ENCODE measurements at regions not wholly inside any gene's neighbourhood (a gene's known extent, or its start where the extent isn't known, plus 50 kb on each side); places are given as distances from the start of the nearest gene placed in this dataset.

- H3K4me3 ChIP-seq = no peak overlapping the region
- intact Hi-C loops (cut with DNase I; ENCODE audit: low total_unique reads) (no loop called here), in situ Hi-C loops (cut with MboI; ENCODE audit: low pct_ligation_motif_present in 1 of 4, low pct_unique_long_range_greater_than_20kb in 1 of 4, low sequenced_read_pairs in 3 of 4) (no loop called here)
- no peaks in the 10 kb centered on the region for H3K4me1 ChIP-seq
- H3K36me3 ChIP-seq = no peaks in the 10 kb centered on the region
- DNase-seq = no peak
- no peaks in the 10 kb centered on the region for H3K9me3 ChIP-seq
- no peak for TF ChIP-seq CTCF (IDR thresholded peaks at IDR 0.05)
- no peak for TF ChIP-seq POLR2AphosphoS5 (IDR thresholded peaks at IDR 0.05)
- no peak for TF ChIP-seq EP300 (IDR thresholded peaks at IDR 0.05; ENCODE audit: low read depth)
- no peak for TF ChIP-seq POLR2A (IDR thresholded peaks at IDR 0.05)
- no peaks in the 10 kb centered on the region for H3K27me3 ChIP-seq
- no peak overlapping the region for H3K27ac ChIP-seq
Measured at GRCh38 chr6:135647521-135647920, 150.0 kb upstream of the AHI1 start.

- Histone ChIP-seq H3K36me3 (no peaks in the 10 kb centered on the region), H3K4me1 (no peaks in the 10 kb centered on the region), H3K27ac (no peak overlapping the region), H3K27me3 (no peaks in the 10 kb centered on the region), H3K9me3 (peaks cover 4 to 6% of the 10 kb centered on the region in 2 donors), H3K4me3 (no peak overlapping the region)
- TF ChIP-seq POLR2A (IDR thresholded peaks at IDR 0.05) (no peak), POLR2AphosphoS5 (IDR thresholded peaks at IDR 0.05) (no peak), EP300 (IDR thresholded peaks at IDR 0.05; ENCODE audit: low read depth) (no peak), CTCF (IDR thresholded peaks at IDR 0.05) (no peak)
- in situ Hi-C loops (cut with MboI; ENCODE audit: low pct_ligation_motif_present in 1 of 4, low pct_unique_long_range_greater_than_20kb in 1 of 4, low sequenced_read_pairs in 3 of 4) (no loop called here), intact Hi-C loops (cut with DNase I; ENCODE audit: low total_unique reads) (no loop called here)
- WGBS, 2 donors (ENCODE audit: low coverage in 1 of 2) = 61 to 78% methylated on average over 2 to 7 of the region's 7 CpGs
- no peak for DNase-seq
Measured at GRCh38 chr6:135651964-135652755, 154.6 kb upstream of the AHI1 start.

- no peak for DNase-seq
- in situ Hi-C loops (cut with MboI; ENCODE audit: low pct_ligation_motif_present in 1 of 4, low pct_unique_long_range_greater_than_20kb in 1 of 4, low sequenced_read_pairs in 3 of 4) (no loop called here), intact Hi-C loops (cut with DNase I; ENCODE audit: low total_unique reads) (no loop called here)
- H3K36me3 ChIP-seq = no peaks in the 10 kb centered on the region
- TF ChIP-seq EP300 (IDR thresholded peaks at IDR 0.05; ENCODE audit: low read depth) = no peak
- no peak for TF ChIP-seq POLR2A (IDR thresholded peaks at IDR 0.05)
- TF ChIP-seq CTCF (IDR thresholded peaks at IDR 0.05) = no peak
- TF ChIP-seq POLR2AphosphoS5 (IDR thresholded peaks at IDR 0.05) = no peak
- no peaks in the 10 kb centered on the region for H3K4me1 ChIP-seq
- H3K9me3 ChIP-seq = peaks cover 4 to 6% of the 10 kb centered on the region in 2 donors
- no peak overlapping the region for H3K27ac ChIP-seq
- H3K27me3 ChIP-seq = no peaks in the 10 kb centered on the region
- H3K4me3 ChIP-seq = no peak overlapping the region
Measured at GRCh38 chr6:135655055-135655454, 157.5 kb upstream of the AHI1 start.

DNA sequence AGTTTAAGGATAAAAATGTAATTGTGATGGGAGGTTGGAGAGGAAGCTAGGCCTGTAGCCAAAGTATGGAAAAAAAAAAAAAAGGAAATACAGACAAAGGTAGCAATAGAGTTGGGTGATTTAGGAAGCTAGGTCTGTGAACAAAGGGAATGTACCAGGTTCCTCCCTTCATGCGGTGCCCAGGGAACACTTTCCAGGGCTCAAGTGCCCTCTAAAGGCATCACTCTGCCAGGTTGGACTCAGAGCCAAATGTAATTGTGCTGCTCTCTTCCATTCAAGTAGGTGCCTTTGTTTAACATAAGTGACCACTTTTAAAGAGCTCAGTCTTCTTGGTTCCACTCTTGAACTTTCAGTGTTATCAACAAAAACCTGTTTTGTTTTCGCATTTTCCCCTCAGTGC is 159.7 kb upstream of the AHI1 start:
- intact Hi-C loops (cut with DNase I; ENCODE audit: low total_unique reads) (no loop called here), in situ Hi-C loops (cut with MboI; ENCODE audit: low pct_ligation_motif_present in 1 of 4, low pct_unique_long_range_greater_than_20kb in 1 of 4, low sequenced_read_pairs in 3 of 4) (no loop called here)
- H3K9me3 ChIP-seq = peaks cover 4 to 6% of the 10 kb centered on the region in 2 donors
- H3K27ac ChIP-seq = no peak overlapping the region
- DNase-seq = no peak
- no peak for TF ChIP-seq POLR2AphosphoS5 (IDR thresholded peaks at IDR 0.05)
- TF ChIP-seq CTCF (IDR thresholded peaks at IDR 0.05) = no peak
- TF ChIP-seq EP300 (IDR thresholded peaks at IDR 0.05; ENCODE audit: low read depth) = no peak
- no peak for TF ChIP-seq POLR2A (IDR thresholded peaks at IDR 0.05)
- no peak overlapping the region for H3K4me3 ChIP-seq
- no peaks in the 10 kb centered on the region for H3K27me3 ChIP-seq
- no peaks in the 10 kb centered on the region for H3K4me1 ChIP-seq
- H3K36me3 ChIP-seq = no peaks in the 10 kb centered on the region
- 83 to 84% methylated on average over 2 of the region's 2 CpGs for WGBS, 2 donors (ENCODE audit: low coverage in 1 of 2)
